Fibroblast of pulmonary artery (primary cell): ENCODE measurements at regions not wholly inside any gene's neighbourhood (a gene's known extent, or its start where the extent isn't known, plus 50 kb on each side); places are given as distances from the start of the nearest gene placed in this dataset.

Source experiments
- DNase-seq: peaks from one replicate; pipeline ENCODE4 v3.0.0-alpha.2; 2010; ENCODE audit warnings: low read depth
- H3K4me3 ChIP-seq: replicated peaks from 2 replicates; pipeline ENCODE4 v1.5.1; 2011; ENCODE audit warnings: low read depth, mild to moderate bottlenecking, control low read depth, low read length, moderate library complexity
- CTCF ChIP-seq: IDR thresholded peaks from 2 replicates; pipeline ENCODE4 v1.5.1; 2011; ENCODE audit warnings: mild to moderate bottlenecking, control low read depth, low read length, inconsistent platforms; ENCODE audit errors: missing control alignments

GRCh38 chr12:46489951-46490388 lies 117.4 kb upstream of the SLC38A2 start:
- no peak for DNase-seq
- no peak for TF ChIP-seq CTCF
- no peak overlapping the region for H3K4me3 ChIP-seq

GRCh38 chr12:46487567-46488131 lies 115.1 kb upstream of the SLC38A2 start:
- no peak for TF ChIP-seq CTCF
- H3K4me3 ChIP-seq = no peak overlapping the region
- DNase-seq = no peak

- TF ChIP-seq CTCF = no peak
Observed at GRCh38 chr12:46486588-46486987, 114.0 kb upstream of the SLC38A2 start.

GRCh38 chr12:46485853-46486252 lies 113.3 kb upstream of the SLC38A2 start:
- DNase-seq = no peak
- TF ChIP-seq CTCF = no peak
- no peak overlapping the region for H3K4me3 ChIP-seq

More at GRCh38 chr12:46486588-46486987, 114.0 kb upstream of the SLC38A2 start:
- no peak for DNase-seq
- no peak overlapping the region for H3K4me3 ChIP-seq

GRCh38 chr12:46484396-46485061 lies 112.0 kb upstream of the SLC38A2 start:
- no peak for DNase-seq
- no peak for TF ChIP-seq CTCF
- H3K4me3 ChIP-seq = no peak overlapping the region

GRCh38 chr12:46483572-46484395 lies 111.2 kb upstream of the SLC38A2 start:
- no peak for TF ChIP-seq CTCF
- H3K4me3 ChIP-seq = no peak overlapping the region
- DNase-seq = peak; percentile 73
